Adrenal gland (tissue), 5 donors: ENCODE measurements at regions not wholly inside any gene's neighbourhood (a gene's known extent, or its start where the extent isn't known, plus 50 kb on each side); places are given as distances from the start of the nearest gene placed in this dataset.

Source experiments
- CTCF ChIP-seq, 6 experiments: fragments of 450-650 bp in 4 of 6; fragments of 200-600 bp in 2 of 6; sonication (generic) in 1 of 6; IDR thresholded peaks; 1 replicate in 5 of 6; 2 replicates in 1 of 6; pipeline versions ENCODE4 v1.5.1 to v1.8.0; 2016 to 2021; ENCODE audit warnings: antibody characterized with exemption in 6 of 6, mild to moderate bottlenecking in 2 of 6, moderate library complexity in 1 of 6
- POLR2A ChIP-seq, 2 donors: fragments of 450-650 bp; IDR thresholded peaks; one replicate each; pipeline ENCODE4 v1.6.1; 2017; ENCODE audit warnings: antibody characterized with exemption in 2 of 2, mild to moderate bottlenecking in 2 of 2, moderate library complexity in 1 of 2
- donor health status: DM: no; HTN: no; CAD: no.

GRCh38 chr1:233527818-233528217 is 86.1 kb upstream of the KCNK1 start:
- TF ChIP-seq CTCF (IDR thresholded peaks at IDR 0.05): no peak
- no peak for TF ChIP-seq POLR2A (IDR thresholded peaks at IDR 0.05)
